GM12874 (cell line): ENCODE measurements at regions not wholly inside any gene's neighbourhood (a gene's known extent, or its start where the extent isn't known, plus 50 kb on each side); places are given as distances from the start of the nearest gene placed in this dataset.

Source experiments
- TF ChIP-seq, protein P1 (sequence below): IDR thresholded peaks from 2 replicates; pipeline ENCODE4 v1.5.1; 2011; ENCODE audit warnings: low read depth, mild to moderate bottlenecking, control low read depth, low read length, moderate library complexity; ENCODE audit not compliant: insufficient read depth

DNA sequence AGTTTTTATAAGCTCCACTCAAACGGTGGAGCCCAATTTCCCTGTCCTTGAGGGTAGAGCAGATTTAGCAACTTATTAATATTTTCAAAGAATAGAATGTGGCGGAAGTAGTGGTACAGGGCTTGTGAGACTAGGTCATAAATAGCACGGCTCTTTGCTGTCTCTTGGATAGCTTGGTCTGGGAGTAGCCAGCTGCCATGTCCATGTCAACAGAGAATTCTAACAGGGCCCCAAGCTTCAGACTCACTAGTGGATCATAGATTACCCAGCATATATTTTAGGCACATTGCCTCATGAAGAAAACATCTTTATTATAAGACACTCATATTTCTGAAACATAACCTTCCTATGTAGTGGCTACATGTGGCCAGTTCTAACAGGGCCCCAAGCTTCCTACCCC is 755.7 kb downstream of the HDGFL1 start:
- TF ChIP-seq, protein P1, sequence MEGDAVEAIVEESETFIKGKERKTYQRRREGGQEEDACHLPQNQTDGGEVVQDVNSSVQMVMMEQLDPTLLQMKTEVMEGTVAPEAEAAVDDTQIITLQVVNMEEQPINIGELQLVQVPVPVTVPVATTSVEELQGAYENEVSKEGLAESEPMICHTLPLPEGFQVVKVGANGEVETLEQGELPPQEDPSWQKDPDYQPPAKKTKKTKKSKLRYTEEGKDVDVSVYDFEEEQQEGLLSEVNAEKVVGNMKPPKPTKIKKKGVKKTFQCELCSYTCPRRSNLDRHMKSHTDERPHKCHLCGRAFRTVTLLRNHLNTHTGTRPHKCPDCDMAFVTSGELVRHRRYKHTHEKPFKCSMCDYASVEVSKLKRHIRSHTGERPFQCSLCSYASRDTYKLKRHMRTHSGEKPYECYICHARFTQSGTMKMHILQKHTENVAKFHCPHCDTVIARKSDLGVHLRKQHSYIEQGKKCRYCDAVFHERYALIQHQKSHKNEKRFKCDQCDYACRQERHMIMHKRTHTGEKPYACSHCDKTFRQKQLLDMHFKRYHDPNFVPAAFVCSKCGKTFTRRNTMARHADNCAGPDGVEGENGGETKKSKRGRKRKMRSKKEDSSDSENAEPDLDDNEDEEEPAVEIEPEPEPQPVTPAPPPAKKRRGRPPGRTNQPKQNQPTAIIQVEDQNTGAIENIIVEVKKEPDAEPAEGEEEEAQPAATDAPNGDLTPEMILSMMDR = no peak

DNA sequence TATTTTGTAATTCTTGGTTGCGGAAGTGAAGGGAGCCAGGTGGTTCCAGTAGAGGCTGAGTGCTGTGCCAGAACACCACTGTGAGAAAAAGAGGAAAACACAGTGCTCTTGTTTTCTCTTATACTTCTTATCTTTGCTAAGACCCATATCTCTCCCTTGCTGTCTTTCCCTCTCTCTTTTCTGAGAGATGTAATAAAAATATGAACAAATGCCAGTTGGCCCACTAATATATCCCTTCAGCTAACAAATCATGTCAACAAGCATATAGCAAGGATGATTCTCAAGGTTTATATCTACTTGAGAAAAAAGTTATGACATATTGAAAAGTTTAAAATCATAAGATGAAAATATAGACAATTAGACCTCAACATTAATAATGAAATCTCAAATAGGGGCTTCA is 758.3 kb downstream of the HDGFL1 start:
- TF ChIP-seq, protein P1 = no peak

DNA sequence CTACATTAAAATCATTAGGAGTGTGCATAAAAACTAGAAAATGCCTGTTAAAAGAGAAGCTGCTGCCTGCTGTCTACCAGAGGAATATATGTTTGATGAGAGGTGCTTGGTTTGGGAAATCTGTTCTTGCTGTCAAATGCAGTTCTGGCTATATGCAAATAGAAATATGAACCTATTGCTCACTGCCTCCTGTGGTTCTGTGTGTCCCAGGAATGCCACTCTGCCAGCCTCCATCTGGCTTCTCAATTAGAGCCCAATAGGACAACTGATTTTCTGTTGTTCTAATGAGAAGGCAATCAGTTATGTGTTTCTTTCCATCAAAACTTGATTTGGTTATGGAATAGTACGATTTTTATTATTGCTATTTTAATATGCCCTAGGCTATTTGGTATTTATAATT is 759.7 kb downstream of the HDGFL1 start:
- TF ChIP-seq, protein P1 = no peak

DNA sequence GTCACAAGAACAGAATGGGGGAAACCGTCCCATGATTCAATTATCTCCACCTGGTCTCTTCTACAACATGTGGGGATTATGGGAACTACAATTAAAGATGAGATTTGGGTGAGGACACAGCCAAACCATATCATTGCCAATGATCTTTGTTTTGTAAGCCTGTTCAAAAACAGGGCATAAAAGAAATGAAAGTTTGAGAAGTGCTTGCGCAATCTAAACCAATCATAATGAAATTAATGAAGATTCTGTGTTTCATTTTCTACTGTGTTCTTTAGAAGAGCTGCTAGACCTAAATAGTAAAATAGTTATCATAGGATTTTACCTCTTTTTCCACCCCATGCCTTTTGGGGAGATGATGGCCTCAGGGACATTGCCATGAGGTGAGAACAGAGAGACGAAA is 761.3 kb downstream of the HDGFL1 start:
- TF ChIP-seq, protein P1 = no peak

DNA sequence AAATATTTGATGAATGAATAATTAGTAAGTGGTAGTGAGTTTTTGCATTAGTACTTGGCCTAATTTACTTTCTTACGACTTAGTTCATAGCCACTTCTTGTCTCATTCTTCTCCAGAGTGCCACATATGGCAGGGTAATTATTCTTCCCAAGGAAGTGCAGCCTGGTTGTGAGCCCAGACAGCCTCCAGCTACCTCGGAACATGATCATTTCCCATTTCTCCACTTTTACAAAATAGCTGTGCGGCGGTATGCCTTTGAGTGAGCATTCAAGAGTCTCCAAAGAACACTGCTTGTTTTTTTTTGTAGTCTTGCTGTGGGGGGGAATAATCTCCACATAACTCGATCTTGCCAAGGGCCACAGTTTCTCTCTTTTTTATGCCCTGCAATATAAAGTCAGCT is 765.0 kb downstream of the HDGFL1 start:
- TF ChIP-seq, protein P1 = no peak

DNA sequence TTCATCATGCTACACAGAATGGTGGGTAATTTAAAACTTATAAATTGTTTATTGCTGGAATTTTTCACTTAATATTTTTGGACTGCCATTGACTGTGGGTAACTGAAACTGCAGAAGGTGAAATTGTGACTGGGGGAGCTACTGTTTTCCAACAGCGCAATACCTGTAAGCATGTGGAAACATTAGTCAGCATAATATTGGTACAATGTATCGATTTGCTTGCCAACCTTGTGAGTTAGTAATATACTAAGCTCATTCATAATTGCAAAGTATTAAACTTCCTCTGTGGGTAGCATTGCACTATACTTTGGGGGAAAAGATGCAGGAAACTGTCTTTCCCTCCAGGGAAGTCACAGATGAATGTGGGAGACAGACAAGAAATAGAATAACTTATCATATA is 766.5 kb downstream of the HDGFL1 start:
- TF ChIP-seq, protein P1 = no peak

DNA sequence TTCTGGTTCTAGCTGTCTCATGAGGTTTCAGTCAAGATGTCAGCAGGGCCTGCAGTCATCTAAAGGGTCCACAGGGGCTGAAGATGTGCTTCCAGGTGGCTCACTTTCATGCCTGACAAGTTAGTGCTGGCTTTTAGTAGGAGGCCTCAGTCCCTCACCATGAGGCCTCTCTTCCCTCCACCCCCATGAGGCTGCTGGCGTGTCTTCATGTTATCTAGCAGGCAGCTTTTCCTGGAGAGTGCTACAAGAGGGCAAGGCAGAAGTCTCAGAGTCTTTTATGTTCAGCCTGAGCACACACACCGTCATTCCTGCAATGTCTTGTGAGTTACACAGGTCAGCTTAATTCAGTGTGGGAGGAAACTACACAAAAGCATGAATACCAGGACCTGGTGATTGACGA is 769.9 kb downstream of the HDGFL1 start:
- TF ChIP-seq, protein P1 = no peak

DNA sequence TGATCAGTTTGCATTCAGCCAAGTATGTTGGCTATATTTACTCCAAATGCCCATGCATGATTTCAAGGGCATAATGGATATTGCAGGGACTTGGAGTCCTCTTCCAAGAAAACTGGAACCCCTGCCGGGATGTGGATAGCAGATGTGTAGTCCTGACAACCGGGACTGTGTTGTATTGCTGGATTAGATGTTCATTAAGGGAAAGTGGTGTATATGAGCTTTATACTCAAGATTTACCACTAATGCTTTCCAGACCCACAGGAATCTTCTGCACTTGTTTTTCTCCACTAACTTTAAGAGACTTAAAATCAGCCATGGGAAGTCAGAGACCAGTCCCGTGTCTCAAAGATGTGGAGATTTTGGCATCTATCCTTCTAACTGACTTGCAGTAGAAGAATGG is 770.9 kb downstream of the HDGFL1 start:
- TF ChIP-seq, protein P1 = no peak
